Subcutaneous abdominal adipose tissue (tissue), 5 donors: ENCODE measurements at regions not wholly inside any gene's neighbourhood (a gene's known extent, or its start where the extent isn't known, plus 50 kb on each side); places are given as distances from the start of the nearest gene placed in this dataset.

Experiments used
- H3K27ac ChIP-seq: one replicate; pipeline ENCODE4 v1.7.0; 2013; ENCODE audit warnings: low read depth, mild to moderate bottlenecking, inconsistent platforms, low read length, moderate library complexity
- H3K27me3 ChIP-seq, 5 donors: one replicate each; pipeline ENCODE4 v1.7.0; 2013; ENCODE audit warnings: low read length in 5 of 5, inconsistent platforms in 1 of 5; ENCODE audit not compliant: control insufficient read depth in 5 of 5, insufficient read depth in 4 of 5
- H3K36me3 ChIP-seq, 5 donors: one replicate each; pipeline ENCODE4 v1.7.0; 2013; ENCODE audit warnings: low read length in 5 of 5; ENCODE audit not compliant: control insufficient read depth in 5 of 5, insufficient read depth in 5 of 5
- H3K4me1 ChIP-seq, 5 donors: one replicate each; pipeline ENCODE4 v1.7.0; 2013; ENCODE audit warnings: low read length in 5 of 5, mild to moderate bottlenecking in 3 of 5, moderate library complexity in 1 of 5; ENCODE audit not compliant: control insufficient read depth in 5 of 5, insufficient read depth in 5 of 5
- H3K4me3 ChIP-seq, 5 donors: one replicate each; pipeline ENCODE4 v1.7.0; 2013; ENCODE audit warnings: low read length in 5 of 5, low read depth in 1 of 5
- H3K9ac ChIP-seq, 5 donors: one replicate each; pipeline ENCODE4 v1.7.0; 2013; ENCODE audit warnings: low read length in 5 of 5, mild to moderate bottlenecking in 4 of 5, moderate library complexity in 3 of 5
- H3K9me3 ChIP-seq, 5 donors: one replicate each; pipeline ENCODE4 v1.7.0; 2013; ENCODE audit warnings: low read length in 5 of 5; ENCODE audit not compliant: control insufficient read depth in 5 of 5
- donor health status: healthy.
- donor health status: healthy.
- donor health status: healthy.
- donor health status: healthy.
- donor health status: healthy.

- H3K4me1 ChIP-seq, result no peaks in the 10 kb centered on the region
- H3K27me3 ChIP-seq, result no peaks in the 10 kb centered on the region
- H3K4me3 ChIP-seq, result no peak overlapping the region
- no peaks in the 10 kb centered on the region for H3K9me3 ChIP-seq
- no peak overlapping the region for H3K27ac ChIP-seq
- H3K36me3 ChIP-seq, result no peaks in the 10 kb centered on the region
- H3K9ac ChIP-seq, result no peak overlapping the region
Measured at GRCh38 chr9:78664370-78664769, 367.4 kb downstream of the PSAT1 start.

- Histone ChIP-seq H3K4me3 (no peak overlapping the region), H3K36me3 (no peaks in the 10 kb centered on the region), H3K4me1 (no peaks in the 10 kb centered on the region), H3K27ac (no peak overlapping the region), H3K9me3 (no peaks in the 10 kb centered on the region), H3K9ac (no peak overlapping the region), H3K27me3 (no peaks in the 10 kb centered on the region)
Measured at GRCh38 chr9:78666818-78667414, 370.0 kb downstream of the PSAT1 start.

- Histone ChIP-seq H3K27me3 (no peaks in the 10 kb centered on the region), H3K9ac (no peak overlapping the region), H3K9me3 (no peaks in the 10 kb centered on the region), H3K36me3 (no peaks in the 10 kb centered on the region), H3K27ac (no peak overlapping the region), H3K4me3 (no peak overlapping the region), H3K4me1 (no peaks in the 10 kb centered on the region)
Measured at GRCh38 chr9:78668148-78668832, 371.4 kb downstream of the PSAT1 start.

DNA sequence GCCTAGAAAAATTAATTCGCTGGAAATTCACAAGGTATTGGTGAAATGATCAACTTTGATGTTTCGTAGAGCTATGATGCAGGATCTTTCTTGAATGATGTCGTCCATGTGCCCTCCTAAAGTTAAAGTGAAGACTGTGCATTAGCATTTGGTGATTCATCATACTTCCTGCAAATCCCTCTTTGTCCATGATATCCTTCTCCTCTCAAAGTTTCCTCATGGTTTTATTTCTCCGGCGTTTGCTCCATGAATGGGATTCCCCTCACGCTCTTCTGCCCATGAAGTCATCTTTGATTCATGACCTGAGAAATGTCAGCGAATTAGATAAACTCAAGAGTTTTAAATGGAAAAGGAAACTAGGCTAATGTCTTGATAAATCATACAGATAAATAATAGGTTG lies 372.7 kb downstream of the PSAT1 start:
- no peaks in the 10 kb centered on the region for H3K27me3 ChIP-seq
- H3K36me3 ChIP-seq, result no peaks in the 10 kb centered on the region
- H3K9ac ChIP-seq, result no peak overlapping the region
- H3K4me1 ChIP-seq, result no peaks in the 10 kb centered on the region
- H3K9me3 ChIP-seq, result no peaks in the 10 kb centered on the region
- H3K4me3 ChIP-seq, result no peak overlapping the region
- no peak overlapping the region for H3K27ac ChIP-seq

- no peak overlapping the region for H3K27ac ChIP-seq
- no peaks in the 10 kb centered on the region for H3K9me3 ChIP-seq
- H3K9ac ChIP-seq, result no peak overlapping the region
- H3K27me3 ChIP-seq, result no peaks in the 10 kb centered on the region
- no peaks in the 10 kb centered on the region for H3K36me3 ChIP-seq
- no peak overlapping the region for H3K4me3 ChIP-seq
- no peaks in the 10 kb centered on the region for H3K4me1 ChIP-seq
Measured at GRCh38 chr9:78671785-78672184, 374.9 kb downstream of the PSAT1 start.

- H3K9me3 ChIP-seq, result no peaks in the 10 kb centered on the region
- H3K27me3 ChIP-seq, result no peaks in the 10 kb centered on the region
- H3K27ac ChIP-seq, result no peak overlapping the region
- no peaks in the 10 kb centered on the region for H3K4me1 ChIP-seq
- no peak overlapping the region for H3K4me3 ChIP-seq
- H3K36me3 ChIP-seq, result no peaks in the 10 kb centered on the region
- no peak overlapping the region for H3K9ac ChIP-seq
Measured at GRCh38 chr9:78674874-78675273, 377.9 kb downstream of the PSAT1 start.

DNA sequence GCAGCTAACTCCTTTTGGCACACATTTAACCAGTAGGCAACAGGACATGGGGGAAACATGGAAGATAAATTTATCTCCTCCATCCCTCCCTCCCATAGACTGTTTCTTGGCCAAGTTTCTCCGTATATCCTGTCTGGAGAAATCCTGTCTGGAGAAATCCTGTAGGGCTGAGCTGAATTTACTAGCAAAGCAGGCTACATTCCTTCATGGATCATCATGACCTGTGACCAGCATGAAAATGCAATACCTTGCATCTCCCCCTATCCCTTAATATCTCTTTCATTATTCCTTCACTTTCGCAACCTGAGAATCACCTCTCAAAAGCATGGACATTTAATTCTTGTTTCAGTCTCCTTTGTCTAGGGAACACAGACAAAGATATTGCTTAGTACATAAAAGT lies 379.1 kb downstream of the PSAT1 start:
- Histone ChIP-seq H3K9me3 (no peaks in the 10 kb centered on the region), H3K4me1 (no peaks in the 10 kb centered on the region), H3K27me3 (no peaks in the 10 kb centered on the region), H3K9ac (no peak overlapping the region), H3K27ac (no peak overlapping the region), H3K36me3 (no peaks in the 10 kb centered on the region), H3K4me3 (no peak overlapping the region)

- H3K9me3 ChIP-seq, result no peaks in the 10 kb centered on the region
- H3K27me3 ChIP-seq, result no peaks in the 10 kb centered on the region
- no peaks in the 10 kb centered on the region for H3K36me3 ChIP-seq
- no peak overlapping the region for H3K4me3 ChIP-seq
- H3K9ac ChIP-seq, result no peak overlapping the region
- no peaks in the 10 kb centered on the region for H3K4me1 ChIP-seq
- no peak overlapping the region for H3K27ac ChIP-seq
Measured at GRCh38 chr9:78676623-78677022, 379.7 kb downstream of the PSAT1 start.

GRCh38 chr9:78677326-78677725 lies 380.4 kb downstream of the PSAT1 start:
- no peaks in the 10 kb centered on the region for H3K27me3 ChIP-seq
- H3K36me3 ChIP-seq, result no peaks in the 10 kb centered on the region
- H3K4me3 ChIP-seq, result no peak overlapping the region
- H3K4me1 ChIP-seq, result no peaks in the 10 kb centered on the region
- H3K9ac ChIP-seq, result no peak overlapping the region
- H3K9me3 ChIP-seq, result no peaks in the 10 kb centered on the region
- no peak overlapping the region for H3K27ac ChIP-seq

DNA sequence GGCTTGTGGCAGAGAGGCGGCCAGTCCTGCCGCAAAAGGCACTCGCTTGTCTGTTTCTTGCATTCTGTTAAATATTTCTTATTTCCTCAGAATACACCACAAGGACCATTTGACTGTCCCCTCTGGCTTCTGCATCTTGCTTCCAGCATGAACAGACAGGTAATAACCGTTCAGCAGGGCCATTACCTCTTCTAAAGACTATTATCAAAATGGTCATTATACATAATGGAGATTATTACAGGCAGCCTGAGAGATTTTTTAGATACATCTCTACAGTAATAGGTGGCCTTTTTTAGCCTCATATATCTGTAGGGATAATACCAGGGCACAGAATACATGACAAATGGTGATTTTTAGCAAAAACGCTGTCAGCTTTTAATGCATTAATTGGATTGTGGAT lies 382.0 kb downstream of the PSAT1 start:
- H3K27me3 ChIP-seq, result no peaks in the 10 kb centered on the region
- no peak overlapping the region for H3K4me3 ChIP-seq
- no peaks in the 10 kb centered on the region for H3K36me3 ChIP-seq
- H3K9ac ChIP-seq, result no peak overlapping the region
- no peaks in the 10 kb centered on the region for H3K9me3 ChIP-seq
- H3K4me1 ChIP-seq, result no peaks in the 10 kb centered on the region
- H3K27ac ChIP-seq, result no peak overlapping the region
